Tibial nerve (tissue), 4 donors: ENCODE measurements at regions not wholly inside any gene's neighbourhood (a gene's known extent, or its start where the extent isn't known, plus 50 kb on each side); places are given as distances from the start of the nearest gene placed in this dataset.

ENCODE experiments used
- EP300 ChIP-seq, 2 donors: sonication (generic); formaldehyde crosslinking; IDR thresholded peaks; one replicate each; pipeline ENCODE4 v1.6.1; 2017; ENCODE audit warnings: antibody characterized with exemption in 2 of 2, mild to moderate bottlenecking in 1 of 2
- POLR2A ChIP-seq, 2 donors: fragments of 450-650 bp; IDR thresholded peaks; one replicate each; pipeline ENCODE4 v1.6.1; 2017; ENCODE audit warnings: antibody characterized with exemption in 2 of 2, mild to moderate bottlenecking in 2 of 2, moderate library complexity in 2 of 2
- TF ChIP-seq, protein P1 (sequence below), 5 experiments: fragments of 200-600 bp in 3 of 5; fragments of 450-650 bp in 2 of 5; sonication (generic) in 3 of 5; IDR thresholded peaks; one replicate each; pipeline ENCODE4 v1.5.1; 2016 to 2019; ENCODE audit warnings: antibody characterized with exemption in 5 of 5, mild to moderate bottlenecking in 3 of 5, moderate library complexity in 2 of 5

DNA sequence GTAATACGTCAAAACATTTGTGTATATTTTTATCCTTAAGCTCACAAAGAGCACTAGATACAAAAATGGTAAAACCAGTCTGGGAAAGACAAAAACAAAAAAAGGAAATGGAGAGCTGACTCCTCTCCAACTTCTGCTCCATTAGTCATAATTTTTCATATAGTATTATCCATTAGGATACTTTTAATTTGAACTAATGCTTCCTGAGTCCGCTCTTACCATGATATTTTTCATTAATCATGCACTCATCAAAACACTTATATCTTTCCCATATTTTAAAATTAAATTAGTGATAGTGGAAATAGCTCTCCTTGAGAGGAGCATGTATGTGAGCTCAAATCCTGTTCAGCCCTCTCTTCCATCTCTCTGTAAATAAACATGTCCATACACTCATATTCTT lies 1093.0 kb upstream of the MIR17HG start:
- TF ChIP-seq, protein P1, sequence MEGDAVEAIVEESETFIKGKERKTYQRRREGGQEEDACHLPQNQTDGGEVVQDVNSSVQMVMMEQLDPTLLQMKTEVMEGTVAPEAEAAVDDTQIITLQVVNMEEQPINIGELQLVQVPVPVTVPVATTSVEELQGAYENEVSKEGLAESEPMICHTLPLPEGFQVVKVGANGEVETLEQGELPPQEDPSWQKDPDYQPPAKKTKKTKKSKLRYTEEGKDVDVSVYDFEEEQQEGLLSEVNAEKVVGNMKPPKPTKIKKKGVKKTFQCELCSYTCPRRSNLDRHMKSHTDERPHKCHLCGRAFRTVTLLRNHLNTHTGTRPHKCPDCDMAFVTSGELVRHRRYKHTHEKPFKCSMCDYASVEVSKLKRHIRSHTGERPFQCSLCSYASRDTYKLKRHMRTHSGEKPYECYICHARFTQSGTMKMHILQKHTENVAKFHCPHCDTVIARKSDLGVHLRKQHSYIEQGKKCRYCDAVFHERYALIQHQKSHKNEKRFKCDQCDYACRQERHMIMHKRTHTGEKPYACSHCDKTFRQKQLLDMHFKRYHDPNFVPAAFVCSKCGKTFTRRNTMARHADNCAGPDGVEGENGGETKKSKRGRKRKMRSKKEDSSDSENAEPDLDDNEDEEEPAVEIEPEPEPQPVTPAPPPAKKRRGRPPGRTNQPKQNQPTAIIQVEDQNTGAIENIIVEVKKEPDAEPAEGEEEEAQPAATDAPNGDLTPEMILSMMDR (IDR thresholded peaks at IDR 0.05) = no peak
- TF ChIP-seq EP300 (IDR thresholded peaks at IDR 0.05) = no peak
- TF ChIP-seq POLR2A (IDR thresholded peaks at IDR 0.05) = no peak
